Activated T-cell treated with anti-CD3 and anti-CD28 coated beads for 24 hours (primary cell): ENCODE measurements at regions not wholly inside any gene's neighbourhood (a gene's known extent, or its start where the extent isn't known, plus 50 kb on each side); places are given as distances from the start of the nearest gene placed in this dataset.

ENCODE experiments used
- DNase-seq: peaks from one replicate; pipeline ENCODE4 v3.0.0-alpha.2; 2020; ENCODE audit warnings: low read depth

GRCh38 chr14:24693353-24693737 is 59.4 kb upstream of the GZMB start:
- DNase-seq, result no peak

DNA sequence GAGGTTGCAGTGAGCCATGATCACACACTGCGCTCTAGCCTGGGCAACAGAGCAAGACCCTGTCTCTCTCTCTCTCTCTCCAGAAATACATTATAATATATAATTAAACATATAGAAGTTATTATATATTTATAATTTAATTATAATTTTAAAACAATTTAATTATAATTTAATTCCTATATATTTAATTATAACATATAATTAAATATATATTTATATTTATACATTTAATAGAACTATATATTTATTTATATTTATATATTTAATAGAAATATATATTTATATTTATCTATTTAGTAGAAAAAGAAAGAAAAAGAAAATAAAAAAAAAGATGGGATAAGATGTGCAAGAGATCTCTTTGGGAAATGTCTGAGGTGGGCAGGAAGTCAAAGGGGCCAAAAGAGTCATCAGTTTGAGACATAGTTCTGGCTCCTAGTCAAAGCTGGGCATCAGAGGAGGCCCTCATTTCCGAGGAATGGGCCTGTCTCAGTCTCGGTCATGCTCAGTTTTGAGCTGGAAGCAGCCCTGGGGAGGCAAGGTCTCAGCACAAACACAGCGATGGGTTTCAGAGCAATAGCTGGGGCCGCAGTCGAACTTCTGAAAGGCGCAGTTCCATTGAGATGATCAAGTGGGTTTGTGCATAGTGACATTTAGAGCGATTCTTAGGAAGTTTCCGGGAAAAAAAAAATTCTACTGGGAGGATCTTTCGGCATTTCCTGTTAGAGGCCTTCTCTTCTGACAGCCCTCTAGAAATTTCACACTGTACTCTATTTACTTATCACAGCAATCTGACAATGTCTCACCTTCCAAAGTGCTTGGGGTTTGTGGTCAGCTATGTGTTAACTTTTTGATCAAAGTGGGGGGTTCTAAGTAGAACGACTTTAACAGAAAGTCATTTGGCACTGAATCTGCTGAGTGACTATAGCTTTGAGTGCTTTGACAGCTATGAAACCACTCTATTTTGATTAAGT is 58.7 kb upstream of the GZMB start:
- DNase-seq, result peak; percentile 39

- DNase-seq, result no peak
These were observed 56.5 kb upstream of the GZMB start for GRCh38 chr14:24690492-24690891.

GRCh38 chr14:24688030-24688658 is 54.2 kb upstream of the GZMB start:
- DNase-seq, result no peak
